Suprapubic skin (tissue), 4 donors: ENCODE measurements at regions not wholly inside any gene's neighbourhood (a gene's known extent, or its start where the extent isn't known, plus 50 kb on each side); places are given as distances from the start of the nearest gene placed in this dataset.

Source experiments
- DNase-seq, 2 donors: peaks; one replicate each; pipeline ENCODE4 v3.0.0-alpha.2; 2019; ENCODE audit warnings: low spot score in 2 of 2
- H3K27ac ChIP-seq: fragments of 200-600 bp; sonication (generic); one replicate; pipeline ENCODE4 v1.5.1; 2019
- H3K27me3 ChIP-seq: fragments of 200-600 bp; sonication (generic); one replicate; pipeline ENCODE4 v1.5.1; 2019
- H3K36me3 ChIP-seq: fragments of 200-600 bp; sonication (generic); one replicate; pipeline ENCODE4 v1.5.1; 2019
- H3K4me1 ChIP-seq: fragments of 200-600 bp; sonication (generic); one replicate; pipeline ENCODE4 v1.5.1; 2019
- H3K4me3 ChIP-seq: fragments of 200-600 bp; sonication (generic); one replicate; pipeline ENCODE4 v1.5.1; 2019; ENCODE audit warnings: mild to moderate bottlenecking
- H3K9me3 ChIP-seq: fragments of 200-600 bp; sonication (generic); one replicate; pipeline ENCODE4 v1.5.1; 2019
- EP300 ChIP-seq: sonication (generic); formaldehyde crosslinking; IDR thresholded peaks from one replicate; pipeline ENCODE4 v1.6.1; 2017; ENCODE audit warnings: antibody characterized with exemption
- POLR2A ChIP-seq, 2 donors: fragments of 450-650 bp; IDR thresholded peaks; one replicate each; pipeline ENCODE4 v1.6.1; 2017; ENCODE audit warnings: antibody characterized with exemption in 2 of 2, mild to moderate bottlenecking in 2 of 2, moderate library complexity in 2 of 2
- POLR2AphosphoS5 ChIP-seq, 3 donors: sonication (generic); formaldehyde crosslinking; IDR thresholded peaks; one replicate each; pipeline ENCODE4 v1.6.1; 2017; ENCODE audit warnings: antibody characterized with exemption in 3 of 3
- WGBS: methylation state at CpG from one replicate; pipeline ENCODE4 v1.1.5; 2018; 5-methylcytosine and 5-hydroxymethylcytosine counted together
- TF ChIP-seq, protein P1 (sequence below), 2 donors: fragments of 200-600 bp in 1 of 2; fragments of 450-650 bp in 1 of 2; sonication (generic) in 1 of 2; IDR thresholded peaks; one replicate each; pipeline ENCODE4 v1.5.1; 2016 to 2019; ENCODE audit warnings: antibody characterized with exemption in 2 of 2, mild to moderate bottlenecking in 1 of 2, moderate library complexity in 1 of 2

DNA sequence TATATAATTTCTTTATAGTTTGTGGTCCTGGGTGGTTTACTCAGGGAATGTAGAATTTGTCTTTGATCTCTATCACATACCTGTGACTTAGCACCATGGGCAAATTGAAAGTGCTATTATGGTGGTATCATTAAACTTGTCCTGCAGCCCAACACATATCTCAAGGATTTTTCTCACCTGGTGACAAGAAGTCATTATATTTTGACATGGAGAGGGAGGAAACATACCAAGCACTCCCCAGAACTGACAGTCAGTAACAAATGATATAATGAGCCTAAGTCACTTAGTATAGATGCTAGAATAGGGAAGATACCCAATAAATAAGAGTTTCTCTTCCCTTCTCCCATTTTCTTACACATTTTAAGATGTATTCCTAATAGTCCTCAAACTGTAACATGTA is 805.5 kb upstream of the KIF2B start:
- Histone ChIP-seq H3K9me3 (no peaks in the 10 kb centered on the region), H3K4me3 (no peak overlapping the region), H3K36me3 (no peaks in the 10 kb centered on the region), H3K4me1 (no peaks in the 10 kb centered on the region), H3K27ac (no peak overlapping the region), H3K27me3 (no peaks in the 10 kb centered on the region)
- DNase-seq: no peak
- no peak for TF ChIP-seq POLR2A (IDR thresholded peaks at IDR 0.05)
- TF ChIP-seq EP300: no peak
- TF ChIP-seq, protein P1, sequence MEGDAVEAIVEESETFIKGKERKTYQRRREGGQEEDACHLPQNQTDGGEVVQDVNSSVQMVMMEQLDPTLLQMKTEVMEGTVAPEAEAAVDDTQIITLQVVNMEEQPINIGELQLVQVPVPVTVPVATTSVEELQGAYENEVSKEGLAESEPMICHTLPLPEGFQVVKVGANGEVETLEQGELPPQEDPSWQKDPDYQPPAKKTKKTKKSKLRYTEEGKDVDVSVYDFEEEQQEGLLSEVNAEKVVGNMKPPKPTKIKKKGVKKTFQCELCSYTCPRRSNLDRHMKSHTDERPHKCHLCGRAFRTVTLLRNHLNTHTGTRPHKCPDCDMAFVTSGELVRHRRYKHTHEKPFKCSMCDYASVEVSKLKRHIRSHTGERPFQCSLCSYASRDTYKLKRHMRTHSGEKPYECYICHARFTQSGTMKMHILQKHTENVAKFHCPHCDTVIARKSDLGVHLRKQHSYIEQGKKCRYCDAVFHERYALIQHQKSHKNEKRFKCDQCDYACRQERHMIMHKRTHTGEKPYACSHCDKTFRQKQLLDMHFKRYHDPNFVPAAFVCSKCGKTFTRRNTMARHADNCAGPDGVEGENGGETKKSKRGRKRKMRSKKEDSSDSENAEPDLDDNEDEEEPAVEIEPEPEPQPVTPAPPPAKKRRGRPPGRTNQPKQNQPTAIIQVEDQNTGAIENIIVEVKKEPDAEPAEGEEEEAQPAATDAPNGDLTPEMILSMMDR (IDR thresholded peaks at IDR 0.05): no peak
- no peak for TF ChIP-seq POLR2AphosphoS5 (IDR thresholded peaks at IDR 0.05)

DNA sequence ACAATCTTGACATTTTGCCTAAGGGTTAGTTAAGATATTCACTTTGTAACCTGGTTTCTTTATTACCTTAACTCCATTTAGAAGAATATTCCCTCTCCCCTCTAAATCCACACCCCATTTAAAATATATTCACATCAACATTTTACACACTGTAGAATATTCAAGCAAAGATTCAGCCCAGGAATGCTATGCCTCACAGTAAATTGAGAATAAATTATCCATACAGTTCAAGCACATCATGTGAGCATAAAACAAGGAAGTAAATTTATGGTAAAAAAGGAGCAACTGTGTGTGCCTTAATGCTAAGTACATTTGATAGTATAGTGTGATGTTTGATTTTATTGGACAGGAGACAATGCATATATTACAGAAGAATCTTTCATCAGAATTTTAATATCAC is 806.6 kb upstream of the KIF2B start:
- no peaks in the 10 kb centered on the region for H3K9me3 ChIP-seq
- TF ChIP-seq POLR2A (IDR thresholded peaks at IDR 0.05): no peak
- TF ChIP-seq, protein P1 (IDR thresholded peaks at IDR 0.05): no peak
- TF ChIP-seq POLR2AphosphoS5 (IDR thresholded peaks at IDR 0.05): no peak
- TF ChIP-seq EP300: no peak
- no peaks in the 10 kb centered on the region for H3K27me3 ChIP-seq
- no peak overlapping the region for H3K4me3 ChIP-seq
- H3K36me3 ChIP-seq: no peaks in the 10 kb centered on the region
- no peak for DNase-seq
- no peak overlapping the region for H3K27ac ChIP-seq
- no peaks in the 10 kb centered on the region for H3K4me1 ChIP-seq

DNA sequence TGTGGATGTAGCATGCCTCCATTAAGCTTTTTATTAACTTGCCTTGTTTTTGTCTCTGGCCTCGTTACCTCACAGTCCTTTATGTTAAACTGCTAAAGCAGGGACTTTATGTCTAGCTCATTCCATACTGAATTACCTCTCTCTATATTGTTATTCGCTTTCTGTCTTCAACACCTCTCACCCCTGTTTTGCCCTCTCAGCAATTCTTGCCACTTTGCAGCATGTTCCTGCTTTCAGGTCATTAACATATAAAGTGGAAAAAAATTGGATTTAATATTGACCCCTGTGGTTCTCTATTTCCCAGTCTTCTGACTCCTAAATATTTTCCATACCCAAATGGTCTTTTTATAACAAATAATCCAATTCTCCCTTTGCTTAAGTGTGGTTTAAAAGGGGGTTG is 810.4 kb upstream of the KIF2B start:
- H3K36me3 ChIP-seq: no peaks in the 10 kb centered on the region
- no peaks in the 10 kb centered on the region for H3K9me3 ChIP-seq
- DNase-seq: no peak
- no peaks in the 10 kb centered on the region for H3K4me1 ChIP-seq
- no peaks in the 10 kb centered on the region for H3K27me3 ChIP-seq
- WGBS: 85% methylated on average over 2 of the region's 2 CpGs
- no peak overlapping the region for H3K4me3 ChIP-seq
- H3K27ac ChIP-seq: no peak overlapping the region
- no peak for TF ChIP-seq POLR2A (IDR thresholded peaks at IDR 0.05)
- TF ChIP-seq POLR2AphosphoS5 (IDR thresholded peaks at IDR 0.05): no peak
- no peak for TF ChIP-seq EP300
- TF ChIP-seq, protein P1 (IDR thresholded peaks at IDR 0.05): no peak

DNA sequence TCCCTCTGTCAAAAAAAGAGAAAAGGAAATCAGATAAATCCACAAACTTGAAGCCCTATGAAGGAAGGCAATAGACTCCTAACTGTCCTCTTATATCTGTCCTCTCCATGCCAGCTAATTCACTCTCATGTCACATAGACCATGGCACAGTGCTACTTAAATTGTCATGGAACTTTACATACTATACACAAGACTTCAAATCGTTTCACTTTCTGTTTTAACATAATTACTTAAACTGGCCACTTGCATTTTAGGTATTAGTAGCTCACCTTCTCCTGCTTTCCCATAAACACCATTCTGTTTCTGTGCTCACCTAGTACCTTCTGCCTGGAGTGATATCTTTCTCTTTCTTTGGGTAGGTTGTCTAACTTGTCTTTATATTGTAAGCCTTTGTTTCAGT is 816.7 kb upstream of the KIF2B start:
- Histone ChIP-seq H3K27ac (no peak overlapping the region), H3K4me3 (no peak overlapping the region), H3K36me3 (no peaks in the 10 kb centered on the region), H3K9me3 (no peaks in the 10 kb centered on the region), H3K27me3 (no peaks in the 10 kb centered on the region), H3K4me1 (no peaks in the 10 kb centered on the region)
- no peak for DNase-seq
- WGBS: 68% methylated on average over 1 of the region's 1 CpG
- TF ChIP-seq POLR2A (IDR thresholded peaks at IDR 0.05) (no peak), EP300 (no peak), POLR2AphosphoS5 (IDR thresholded peaks at IDR 0.05) (no peak)
- TF ChIP-seq, protein P1 (IDR thresholded peaks at IDR 0.05): no peak

DNA sequence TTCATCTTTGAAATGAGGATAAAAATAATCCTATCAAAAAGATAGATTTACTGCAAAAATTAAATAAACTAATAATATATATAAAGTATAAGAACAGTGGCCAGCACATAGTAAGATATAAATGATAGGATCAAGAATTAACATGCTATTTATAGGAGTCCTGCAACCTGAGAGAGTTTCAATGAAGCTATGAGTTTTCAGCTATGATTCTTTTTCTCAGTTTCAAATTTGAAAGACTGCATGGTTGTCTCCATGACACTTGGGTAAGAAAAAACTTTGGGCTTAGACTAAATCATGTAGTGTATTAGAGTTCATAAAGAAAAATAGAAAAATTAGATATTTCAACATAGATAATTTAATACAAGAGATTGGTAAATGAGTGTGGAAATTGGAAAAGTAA is 817.8 kb upstream of the KIF2B start:
- Histone ChIP-seq H3K27ac (no peak overlapping the region), H3K36me3 (no peaks in the 10 kb centered on the region), H3K4me3 (no peak overlapping the region), H3K4me1 (no peaks in the 10 kb centered on the region), H3K9me3 (no peaks in the 10 kb centered on the region), H3K27me3 (no peaks in the 10 kb centered on the region)
- no peak for DNase-seq
- TF ChIP-seq EP300 (no peak), POLR2A (IDR thresholded peaks at IDR 0.05) (no peak), POLR2AphosphoS5 (IDR thresholded peaks at IDR 0.05) (no peak)
- TF ChIP-seq, protein P1 (IDR thresholded peaks at IDR 0.05): no peak
